ENCODE measurements at regions not wholly inside any gene's neighbourhood (a gene's known extent, or its start where the extent isn't known, plus 50 kb on each side); places are given as distances from the start of the nearest gene placed in this dataset.

GRCh38 chr6:169921217-169921616 lies 169.8 kb downstream of the ERMARD start:
- Mint-ChIP-seq H3K4me3 (no peak overlapping the region), H3K36me3 (no peaks in the 10 kb centered on the region), H3K4me1 (peaks cover 2% of the 10 kb centered on the region), H3K27ac (no peak overlapping the region), H3K9me3 (no peaks in the 10 kb centered on the region), H3K27me3 (ENCODE audit: low read depth) (peaks cover 4% of the 10 kb centered on the region)
- no peak for TF ChIP-seq CTCF (IDR thresholded peaks at IDR 0.05; ENCODE audit: unreplicated experiment)
- no peak for DNase-seq (ENCODE audit: low spot score in 2 of 2, unreplicated experiment in 2 of 2)

- no peak overlapping the region for H3K4me3 Mint-ChIP-seq
- TF ChIP-seq CTCF (IDR thresholded peaks at IDR 0.05; ENCODE audit: unreplicated experiment) = no peak
- H3K36me3 Mint-ChIP-seq = no peaks in the 10 kb centered on the region
Measured at GRCh38 chr6:169920359-169921020, 169.1 kb downstream of the ERMARD start.

GRCh38 chr6:169918954-169919549 lies 167.6 kb downstream of the ERMARD start:
- Mint-ChIP-seq H3K27ac (no peak overlapping the region), H3K4me1 (peaks cover 4% of the 10 kb centered on the region), H3K36me3 (no peaks in the 10 kb centered on the region), H3K9me3 (no peaks in the 10 kb centered on the region), H3K4me3 (no peak overlapping the region), H3K27me3 (ENCODE audit: low read depth) (no peaks in the 10 kb centered on the region)
- no peak for DNase-seq (ENCODE audit: low spot score in 2 of 2, unreplicated experiment in 2 of 2)
- TF ChIP-seq CTCF (IDR thresholded peaks at IDR 0.05; ENCODE audit: unreplicated experiment) = no peak

More at GRCh38 chr6:169920359-169921020, 169.1 kb downstream of the ERMARD start:
- Mint-ChIP-seq H3K9me3 (no peaks in the 10 kb centered on the region), H3K4me1 (peaks cover 4% of the 10 kb centered on the region), H3K27ac (no peak overlapping the region), H3K27me3 (ENCODE audit: low read depth) (no peaks in the 10 kb centered on the region)
- DNase-seq (ENCODE audit: low spot score in 2 of 2, unreplicated experiment in 2 of 2) = no peak

GRCh38 chr6:169918239-169918953 lies 167.0 kb downstream of the ERMARD start:
- DNase-seq (ENCODE audit: low spot score in 2 of 2, unreplicated experiment in 2 of 2) = no peak
- Mint-ChIP-seq H3K27ac (no peak overlapping the region), H3K9me3 (no peaks in the 10 kb centered on the region), H3K27me3 (ENCODE audit: low read depth) (no peaks in the 10 kb centered on the region), H3K36me3 (no peaks in the 10 kb centered on the region), H3K4me3 (no peak overlapping the region), H3K4me1 (peaks cover 4% of the 10 kb centered on the region)
- TF ChIP-seq CTCF (IDR thresholded peaks at IDR 0.05; ENCODE audit: unreplicated experiment) = no peak

GRCh38 chr6:169917153-169917552 lies 165.7 kb downstream of the ERMARD start:
- H3K4me1 Mint-ChIP-seq = peaks cover 4% of the 10 kb centered on the region
- H3K9me3 Mint-ChIP-seq = no peaks in the 10 kb centered on the region

More at GRCh38 chr6:169917153-169917552, 165.7 kb downstream of the ERMARD start:
- Mint-ChIP-seq H3K4me3 (no peak overlapping the region), H3K36me3 (no peaks in the 10 kb centered on the region), H3K27ac (no peak overlapping the region), H3K27me3 (ENCODE audit: low read depth) (peaks cover 1% of the 10 kb centered on the region)
- no peak for DNase-seq (ENCODE audit: low spot score in 2 of 2, unreplicated experiment in 2 of 2)
- TF ChIP-seq CTCF (IDR thresholded peaks at IDR 0.05; ENCODE audit: unreplicated experiment) = no peak
